Mucosa of stomach (tissue), 1 donor: ENCODE measurements at regions not wholly inside any gene's neighbourhood (a gene's known extent, or its start where the extent isn't known, plus 50 kb on each side); places are given as distances from the start of the nearest gene placed in this dataset.

Source experiments
- H3K27me3 ChIP-seq: one replicate; pipeline ENCODE4 v1.7.0; 2013; ENCODE audit warnings: mild to moderate bottlenecking, low read length; ENCODE audit not compliant: control insufficient read depth, insufficient read depth
- H3K36me3 ChIP-seq: one replicate; pipeline ENCODE4 v1.7.0; 2013; ENCODE audit warnings: low read length; ENCODE audit not compliant: control insufficient read depth, insufficient read depth
- H3K4me1 ChIP-seq: one replicate; pipeline ENCODE4 v1.7.0; 2013; ENCODE audit warnings: mild to moderate bottlenecking, low read length; ENCODE audit not compliant: control insufficient read depth, insufficient read depth
- H3K4me3 ChIP-seq: one replicate; pipeline ENCODE4 v1.7.0; 2013; ENCODE audit warnings: low read length
- H3K9ac ChIP-seq: one replicate; pipeline ENCODE4 v1.7.0; 2013; ENCODE audit warnings: mild to moderate bottlenecking, low read length, moderate library complexity
- H3K9me3 ChIP-seq: one replicate; pipeline ENCODE4 v1.7.0; 2013; ENCODE audit warnings: mild to moderate bottlenecking, low read length, moderate library complexity; ENCODE audit not compliant: control insufficient read depth
- donor health status: Pancreatic carcinoma.

DNA sequence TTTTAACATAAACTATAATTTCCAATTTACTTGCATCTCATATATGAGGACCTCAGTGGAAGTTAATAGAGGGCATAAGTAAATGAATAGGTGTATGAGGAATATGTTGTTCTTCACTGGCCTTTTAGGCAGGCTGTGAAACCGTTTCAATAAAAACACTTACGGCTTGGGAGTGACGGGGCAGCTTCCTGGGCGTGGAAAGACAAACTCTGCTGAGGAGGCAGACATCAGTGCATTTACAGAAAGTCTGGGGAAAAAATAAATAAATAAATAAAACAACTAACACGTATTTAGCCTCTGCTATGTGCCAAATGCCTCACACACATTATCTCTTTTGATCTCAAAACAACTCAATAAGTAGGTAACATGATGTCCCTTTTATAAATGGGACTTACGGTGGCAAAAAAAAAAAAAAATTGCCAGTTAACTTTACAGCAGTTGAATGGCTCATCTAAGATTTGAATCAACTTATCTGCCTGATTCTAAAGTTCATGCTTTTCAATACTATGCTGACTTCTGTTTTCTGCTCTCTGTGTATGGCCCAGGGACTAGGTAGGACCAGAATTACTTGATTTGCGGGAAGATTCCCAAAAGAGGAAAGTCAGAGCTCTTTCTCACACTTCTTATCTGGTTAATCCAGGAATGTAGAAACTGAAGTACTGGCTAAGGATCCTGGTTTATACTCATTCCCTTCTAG lies 77.5 kb upstream of the LRATD1 start:
- Histone ChIP-seq H3K4me1 (no peaks in the 10 kb centered on the region), H3K9me3 (no peaks in the 10 kb centered on the region), H3K9ac (no peak overlapping the region), H3K36me3 (no peaks in the 10 kb centered on the region), H3K27me3 (no peaks in the 10 kb centered on the region), H3K4me3 (no peak overlapping the region)

DNA sequence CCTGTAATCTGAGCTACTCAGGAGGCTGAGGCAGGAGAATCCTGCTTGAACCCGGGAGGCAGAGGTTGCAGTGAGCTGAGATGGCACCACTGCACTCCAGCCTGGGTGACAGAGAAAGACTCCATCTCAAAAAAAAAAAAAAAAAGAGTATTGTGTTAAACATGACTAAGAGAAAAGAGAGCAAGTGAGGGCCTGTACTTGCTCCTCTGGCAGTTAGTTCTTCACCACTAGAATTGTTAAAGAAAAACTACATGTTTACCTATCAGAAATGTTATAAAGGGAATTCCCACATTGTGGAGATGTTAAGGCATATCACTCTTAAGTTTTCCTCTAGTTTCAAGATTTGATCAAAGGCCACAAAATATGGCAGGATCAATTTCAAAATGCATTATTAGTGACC lies 75.4 kb upstream of the LRATD1 start:
- Histone ChIP-seq H3K4me3 (no peak overlapping the region), H3K36me3 (no peaks in the 10 kb centered on the region), H3K9me3 (no peaks in the 10 kb centered on the region), H3K9ac (no peak overlapping the region), H3K4me1 (no peaks in the 10 kb centered on the region), H3K27me3 (no peaks in the 10 kb centered on the region)

DNA sequence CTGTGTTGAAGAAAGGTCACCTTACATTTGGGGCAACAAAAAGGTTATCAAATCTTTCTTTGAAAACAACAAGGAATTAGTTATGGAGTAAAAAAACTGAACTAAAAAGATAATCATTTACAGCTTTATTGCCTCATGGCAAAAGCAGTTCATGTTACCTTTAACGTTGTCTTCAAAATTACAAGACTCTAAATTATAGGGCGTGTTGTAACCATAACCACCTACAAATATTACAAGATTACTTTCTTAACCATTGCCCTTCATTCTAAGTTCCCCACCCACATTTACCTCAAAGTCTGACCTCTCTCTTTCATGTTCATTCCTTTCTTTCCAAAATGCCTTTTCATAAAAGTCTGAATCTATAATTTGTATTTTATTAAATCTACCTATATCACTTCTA lies 74.6 kb upstream of the LRATD1 start:
- H3K9ac ChIP-seq: no peak overlapping the region

DNA sequence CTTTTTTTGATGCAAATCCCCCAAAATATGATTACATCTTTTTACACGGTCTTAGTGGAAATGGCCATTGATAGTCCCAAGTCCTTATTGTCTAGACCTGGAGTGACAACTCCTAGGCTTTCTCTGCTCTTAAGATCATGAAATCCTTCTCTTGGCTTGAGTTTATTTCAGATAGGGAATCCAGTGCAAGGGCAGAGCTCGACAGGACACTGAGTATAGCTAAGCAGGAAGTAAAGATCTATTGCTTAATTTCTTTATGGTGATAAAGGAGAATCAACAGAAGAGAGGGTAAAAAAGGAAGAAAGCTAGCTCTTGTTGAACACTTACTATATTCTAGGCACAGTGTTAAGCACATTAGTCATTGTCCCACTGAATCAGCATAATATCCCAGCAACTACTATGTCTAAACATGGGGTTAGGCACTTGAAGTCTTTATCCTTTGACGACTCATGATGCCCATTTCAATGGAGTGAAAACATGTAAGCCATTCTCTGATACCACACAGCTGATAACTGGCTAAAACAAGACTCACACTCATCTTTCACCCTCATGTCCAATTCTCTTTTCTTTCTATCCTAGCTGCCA lies 74.1 kb upstream of the LRATD1 start:
- no peaks in the 10 kb centered on the region for H3K27me3 ChIP-seq

More for the DNA sequence above, 74.6 kb upstream of the LRATD1 start:
- Histone ChIP-seq H3K4me1 (no peaks in the 10 kb centered on the region), H3K9me3 (no peaks in the 10 kb centered on the region), H3K4me3 (no peak overlapping the region), H3K27me3 (no peaks in the 10 kb centered on the region), H3K36me3 (no peaks in the 10 kb centered on the region)

DNA sequence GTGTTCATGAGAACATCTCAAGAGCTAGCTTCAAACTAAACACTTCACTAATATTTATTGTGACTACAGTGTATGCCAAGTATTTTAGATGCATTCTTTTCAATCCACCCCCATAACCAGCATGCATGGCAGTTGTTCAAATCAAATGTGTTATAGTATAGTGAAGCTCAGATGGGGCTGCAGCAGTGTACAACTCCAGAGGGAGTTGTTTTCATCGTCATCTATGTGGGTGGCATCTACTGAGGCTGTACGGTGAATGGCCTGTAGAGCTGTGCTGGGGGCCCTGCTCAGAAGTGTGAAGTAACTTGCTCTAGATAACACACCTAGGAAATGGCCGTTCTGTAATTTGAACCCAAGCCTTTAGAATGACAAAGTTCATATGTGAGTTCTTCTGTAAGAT lies 71.8 kb upstream of the LRATD1 start:
- no peaks in the 10 kb centered on the region for H3K4me1 ChIP-seq
- H3K9ac ChIP-seq: no peak overlapping the region
- no peaks in the 10 kb centered on the region for H3K9me3 ChIP-seq
- H3K36me3 ChIP-seq: no peaks in the 10 kb centered on the region
- H3K4me3 ChIP-seq: no peak overlapping the region
- H3K27me3 ChIP-seq: no peaks in the 10 kb centered on the region

More for the DNA sequence above, 74.1 kb upstream of the LRATD1 start:
- Histone ChIP-seq H3K9ac (no peak overlapping the region), H3K36me3 (no peaks in the 10 kb centered on the region), H3K4me3 (no peak overlapping the region), H3K4me1 (no peaks in the 10 kb centered on the region), H3K9me3 (no peaks in the 10 kb centered on the region)

DNA sequence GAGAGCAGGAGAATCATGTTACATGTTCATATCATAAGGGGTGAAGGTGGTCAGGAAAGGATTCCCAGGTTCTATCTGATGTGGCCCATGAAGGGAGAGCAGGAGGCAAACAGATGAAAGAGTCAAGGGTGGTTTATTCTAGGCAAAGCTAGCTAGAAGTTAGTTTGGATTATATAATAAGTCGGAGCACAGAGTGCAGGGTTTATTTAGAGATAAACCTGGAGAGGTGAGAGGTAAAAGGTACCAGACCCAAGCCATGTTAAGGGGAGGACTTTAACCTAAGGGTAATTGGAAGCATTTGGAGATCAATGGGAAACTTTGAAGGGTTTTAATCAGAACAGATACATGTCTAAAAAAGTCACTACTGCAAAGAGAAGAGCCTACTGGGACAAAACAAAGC lies 69.2 kb upstream of the LRATD1 start:
- H3K27me3 ChIP-seq: no peaks in the 10 kb centered on the region
- no peak overlapping the region for H3K9ac ChIP-seq
- no peaks in the 10 kb centered on the region for H3K36me3 ChIP-seq
- H3K9me3 ChIP-seq: no peaks in the 10 kb centered on the region
- no peaks in the 10 kb centered on the region for H3K4me1 ChIP-seq
- H3K4me3 ChIP-seq: no peak overlapping the region

DNA sequence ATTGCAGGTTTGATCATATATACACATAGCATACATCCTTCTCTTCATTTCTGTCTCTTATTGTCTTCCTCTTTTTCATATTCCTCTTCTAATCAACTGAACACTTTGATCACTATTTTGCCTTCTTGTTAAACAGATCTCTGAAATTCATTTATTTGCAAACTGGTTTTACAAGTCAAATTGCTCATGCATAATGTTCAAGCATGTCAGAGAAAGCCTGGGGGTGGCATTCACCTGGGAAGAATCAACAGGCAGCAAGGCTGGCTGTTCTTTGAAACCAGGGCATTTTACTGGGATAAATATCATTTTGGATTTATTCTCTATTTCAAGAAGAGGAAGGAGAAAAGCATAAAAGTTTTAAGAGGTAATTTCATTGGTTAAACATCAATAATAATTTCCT lies 66.9 kb upstream of the LRATD1 start:
- Histone ChIP-seq H3K9ac (no peak overlapping the region), H3K4me1 (no peaks in the 10 kb centered on the region), H3K9me3 (no peaks in the 10 kb centered on the region), H3K36me3 (no peaks in the 10 kb centered on the region), H3K4me3 (no peak overlapping the region), H3K27me3 (no peaks in the 10 kb centered on the region)

DNA sequence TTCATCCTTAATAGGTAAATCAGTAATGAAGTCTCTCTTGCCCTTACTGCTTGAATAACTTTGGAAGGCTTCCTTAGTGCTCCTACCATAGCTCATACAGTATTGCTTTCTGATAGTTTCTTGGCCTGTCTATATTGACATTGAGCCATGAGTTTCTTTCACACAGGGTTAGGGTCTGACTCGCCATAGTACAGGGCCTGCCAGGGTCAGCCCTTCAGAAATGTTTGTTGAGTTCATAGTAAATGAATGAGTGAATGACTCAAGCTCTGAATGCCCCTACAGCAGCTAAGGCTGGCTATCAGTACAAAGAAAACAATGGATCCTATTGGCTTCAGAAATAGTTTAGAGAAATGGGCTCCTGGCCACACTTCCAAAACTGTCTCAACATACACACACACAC lies 65.0 kb upstream of the LRATD1 start:
- H3K4me1 ChIP-seq: no peaks in the 10 kb centered on the region
- no peak overlapping the region for H3K9ac ChIP-seq
- H3K36me3 ChIP-seq: no peaks in the 10 kb centered on the region
- no peak overlapping the region for H3K4me3 ChIP-seq
- no peaks in the 10 kb centered on the region for H3K27me3 ChIP-seq
- H3K9me3 ChIP-seq: no peaks in the 10 kb centered on the region

DNA sequence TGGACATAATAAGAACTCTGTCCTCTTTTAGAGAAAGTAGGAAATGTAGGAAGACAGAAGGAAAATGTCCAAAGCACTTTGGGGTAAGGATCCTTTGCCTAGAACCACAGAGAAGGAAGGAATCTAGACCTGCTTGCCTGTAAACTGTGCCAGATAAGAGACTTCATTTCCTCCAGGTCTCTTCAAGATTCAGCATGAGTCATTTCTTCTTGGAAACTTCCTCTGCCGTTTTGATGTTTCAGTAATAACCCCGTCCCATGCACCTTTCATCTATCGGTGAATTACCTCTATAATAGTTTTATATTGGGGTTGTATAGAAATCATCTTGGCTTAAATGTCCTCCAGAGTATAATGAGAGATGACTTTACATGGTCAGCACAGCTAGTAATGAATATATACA lies 63.2 kb upstream of the LRATD1 start:
- H3K36me3 ChIP-seq: no peaks in the 10 kb centered on the region
- H3K9ac ChIP-seq: no peak overlapping the region
- no peaks in the 10 kb centered on the region for H3K9me3 ChIP-seq
- H3K27me3 ChIP-seq: no peaks in the 10 kb centered on the region
- H3K4me1 ChIP-seq: no peaks in the 10 kb centered on the region
- H3K4me3 ChIP-seq: no peak overlapping the region

DNA sequence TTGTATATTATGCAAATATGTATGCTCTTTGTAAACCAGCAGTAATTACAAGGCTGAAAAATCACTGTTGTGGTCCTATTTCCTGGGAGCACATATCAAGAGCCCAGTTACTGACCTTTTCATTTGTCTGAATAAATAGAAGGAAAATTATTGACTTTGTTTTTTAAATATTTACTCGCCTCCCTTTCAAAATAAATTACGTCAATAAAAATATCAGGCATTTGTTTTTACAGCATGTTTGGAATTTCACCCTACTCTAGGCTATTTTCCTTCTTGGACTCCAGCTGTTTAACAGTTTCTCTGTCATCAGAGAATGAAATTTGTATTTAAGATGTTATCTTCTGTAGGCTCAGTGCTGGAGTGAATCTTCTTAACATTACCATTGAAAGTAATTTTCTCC lies 59.9 kb upstream of the LRATD1 start:
- Histone ChIP-seq H3K36me3 (no peaks in the 10 kb centered on the region), H3K27me3 (no peaks in the 10 kb centered on the region), H3K4me1 (no peaks in the 10 kb centered on the region), H3K4me3 (no peak overlapping the region), H3K9ac (no peak overlapping the region), H3K9me3 (no peaks in the 10 kb centered on the region)

DNA sequence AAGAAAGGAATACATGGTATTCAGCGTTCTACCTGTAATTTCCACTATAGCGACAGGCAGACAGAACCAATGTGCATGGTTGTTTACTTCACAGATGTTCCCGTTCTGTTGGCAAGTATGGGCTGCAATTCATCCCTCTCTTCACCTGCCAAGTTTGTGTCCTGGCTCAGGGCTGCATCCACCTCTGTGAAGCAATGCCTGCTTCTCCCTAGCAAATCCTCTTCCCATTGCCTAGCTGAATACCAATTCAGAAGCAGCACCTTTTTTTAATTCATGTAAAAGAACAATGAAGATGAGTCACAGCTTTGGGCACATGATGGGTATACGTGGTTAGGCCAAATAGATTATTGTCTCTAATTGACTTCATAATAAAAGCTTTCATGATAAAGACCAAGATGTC lies 54.7 kb upstream of the LRATD1 start:
- no peak overlapping the region for H3K4me3 ChIP-seq
- H3K9me3 ChIP-seq: no peaks in the 10 kb centered on the region
- no peak overlapping the region for H3K9ac ChIP-seq
- H3K27me3 ChIP-seq: no peaks in the 10 kb centered on the region
- H3K4me1 ChIP-seq: no peaks in the 10 kb centered on the region
- H3K36me3 ChIP-seq: no peaks in the 10 kb centered on the region
